ENCODE measurements at regions not wholly inside any gene's neighbourhood (a gene's known extent, or its start where the extent isn't known, plus 50 kb on each side); places are given as distances from the start of the nearest gene placed in this dataset.

DNA sequence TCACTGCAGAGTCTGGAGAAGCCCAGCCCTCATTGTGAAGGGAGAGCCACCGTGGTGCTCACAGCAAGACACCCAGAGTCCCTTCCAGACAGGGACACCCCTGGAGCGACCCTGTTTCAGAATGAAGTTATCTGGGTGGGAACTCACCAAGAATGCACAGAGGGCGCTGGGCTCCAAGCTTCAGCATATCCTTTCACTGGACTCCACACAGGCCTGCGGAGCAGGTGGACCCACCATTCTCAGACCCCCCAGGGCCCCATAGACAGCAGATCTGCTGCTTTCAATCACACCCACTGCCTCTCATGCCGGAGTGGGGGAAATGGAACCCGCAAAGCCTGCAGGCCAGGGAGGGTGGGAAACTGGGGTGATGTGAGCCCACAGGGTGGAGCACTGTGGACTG lies 87.8 kb downstream of the RRM2 start:
- Histone ChIP-seq H3K9me3 (no peaks in the 10 kb centered on the region), H3K4me1 (ENCODE audit: insufficient read depth) (no peaks in the 10 kb centered on the region), H3K27me3 (no peaks in the 10 kb centered on the region), H3K27ac (no peak overlapping the region), H3K36me3 (no peaks in the 10 kb centered on the region), H3K4me3 (no peak overlapping the region)
- no peak for DNase-seq
- WGBS, 3 donors, result 96% methylated on average over 6 of the region's 6 CpGs
- TF ChIP-seq, protein P1, sequence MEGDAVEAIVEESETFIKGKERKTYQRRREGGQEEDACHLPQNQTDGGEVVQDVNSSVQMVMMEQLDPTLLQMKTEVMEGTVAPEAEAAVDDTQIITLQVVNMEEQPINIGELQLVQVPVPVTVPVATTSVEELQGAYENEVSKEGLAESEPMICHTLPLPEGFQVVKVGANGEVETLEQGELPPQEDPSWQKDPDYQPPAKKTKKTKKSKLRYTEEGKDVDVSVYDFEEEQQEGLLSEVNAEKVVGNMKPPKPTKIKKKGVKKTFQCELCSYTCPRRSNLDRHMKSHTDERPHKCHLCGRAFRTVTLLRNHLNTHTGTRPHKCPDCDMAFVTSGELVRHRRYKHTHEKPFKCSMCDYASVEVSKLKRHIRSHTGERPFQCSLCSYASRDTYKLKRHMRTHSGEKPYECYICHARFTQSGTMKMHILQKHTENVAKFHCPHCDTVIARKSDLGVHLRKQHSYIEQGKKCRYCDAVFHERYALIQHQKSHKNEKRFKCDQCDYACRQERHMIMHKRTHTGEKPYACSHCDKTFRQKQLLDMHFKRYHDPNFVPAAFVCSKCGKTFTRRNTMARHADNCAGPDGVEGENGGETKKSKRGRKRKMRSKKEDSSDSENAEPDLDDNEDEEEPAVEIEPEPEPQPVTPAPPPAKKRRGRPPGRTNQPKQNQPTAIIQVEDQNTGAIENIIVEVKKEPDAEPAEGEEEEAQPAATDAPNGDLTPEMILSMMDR (IDR thresholded peaks at IDR 0.05), result no peak
- TF ChIP-seq EP300 (IDR thresholded peaks at IDR 0.05), result no peak
- TF ChIP-seq POLR2A (IDR thresholded peaks at IDR 0.05), result no peak
- intact Hi-C loops (cut with DNase I), result no loop called here

DNA sequence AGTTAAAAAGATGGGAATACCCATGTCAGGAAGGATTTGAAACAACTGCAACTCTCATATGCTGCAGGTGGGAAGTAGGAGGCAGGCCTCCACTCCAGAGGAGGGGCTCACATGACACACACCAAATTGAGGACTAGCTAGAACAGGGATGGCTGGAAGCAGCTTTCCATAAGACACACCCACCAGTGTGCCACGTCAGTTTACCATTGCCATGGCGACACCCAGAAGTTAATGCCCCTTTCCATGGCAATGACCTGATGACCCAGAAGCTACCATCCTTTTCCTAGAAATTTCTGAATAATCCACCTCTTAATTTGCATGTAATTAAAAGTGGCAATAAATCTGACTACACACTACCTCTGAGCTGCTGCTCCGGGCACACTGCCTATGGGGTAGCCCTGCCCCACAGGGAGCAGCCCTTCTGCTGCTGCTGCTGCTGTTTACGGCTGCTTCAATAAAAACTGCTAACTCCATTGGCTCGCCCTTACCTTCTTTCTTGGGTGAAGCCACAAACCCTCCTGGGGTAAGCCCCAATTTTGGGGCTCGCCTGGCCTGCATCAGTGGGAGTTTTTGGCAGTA lies 89.4 kb downstream of the RRM2 start:
- H3K36me3 ChIP-seq, result no peaks in the 10 kb centered on the region
- intact Hi-C loops (cut with DNase I), result no loop called here
- no peaks in the 10 kb centered on the region for H3K27me3 ChIP-seq
- H3K4me3 ChIP-seq, result no peak overlapping the region
- no peak overlapping the region for H3K27ac ChIP-seq
- 92 to 96% (median 95%) methylated on average over 6 of the region's 6 CpGs for WGBS, 3 donors
- H3K9me3 ChIP-seq, result no peaks in the 10 kb centered on the region
- no peak for DNase-seq
- no peaks in the 10 kb centered on the region for H3K4me1 ChIP-seq (ENCODE audit: insufficient read depth)
- TF ChIP-seq, protein P1 (IDR thresholded peaks at IDR 0.05), result no peak
- TF ChIP-seq EP300 (IDR thresholded peaks at IDR 0.05) (no peak), POLR2A (IDR thresholded peaks at IDR 0.05) (no peak)

DNA sequence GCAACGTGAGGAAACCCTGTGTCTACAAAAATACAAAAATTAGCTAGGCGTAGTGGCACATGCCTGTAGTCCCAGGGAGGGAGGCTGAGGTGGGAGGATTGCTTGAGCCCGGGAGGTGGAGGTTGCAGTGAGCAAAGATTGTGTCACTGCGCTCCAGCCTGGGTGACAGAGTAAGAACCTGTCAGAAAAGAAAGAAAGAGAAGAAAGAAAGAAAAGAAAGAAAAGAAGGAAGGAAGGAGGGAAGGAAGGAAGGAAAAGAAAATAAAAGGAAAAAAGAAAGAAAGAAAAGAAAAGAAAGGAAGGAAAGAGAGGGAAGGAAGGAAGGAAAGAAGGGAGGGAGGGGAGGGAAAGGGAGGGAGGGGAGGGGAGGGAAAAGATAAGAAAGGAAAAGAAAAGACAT lies 89.9 kb upstream of the HPCAL1 start:
- Histone ChIP-seq H3K9me3 (no peaks in the 10 kb centered on the region), H3K27ac (no peak overlapping the region), H3K27me3 (no peaks in the 10 kb centered on the region), H3K4me1 (ENCODE audit: insufficient read depth) (no peaks in the 10 kb centered on the region), H3K36me3 (no peaks in the 10 kb centered on the region), H3K4me3 (no peak overlapping the region)
- DNase-seq, result no peak
- TF ChIP-seq, protein P1 (IDR thresholded peaks at IDR 0.05), result no peak
- TF ChIP-seq POLR2A (IDR thresholded peaks at IDR 0.05) (no peak), EP300 (IDR thresholded peaks at IDR 0.05) (no peak)
- 90 to 95% (median 91%) methylated on average over 4 of the region's 4 CpGs for WGBS, 3 donors
- intact Hi-C loops (cut with DNase I), result no loop called here

- intact Hi-C loops (cut with DNase I), result no loop called here
- H3K4me1 ChIP-seq (ENCODE audit: insufficient read depth), result no peaks in the 10 kb centered on the region
- no peak for TF ChIP-seq EP300 (IDR thresholded peaks at IDR 0.05)
- TF ChIP-seq, protein P1 (IDR thresholded peaks at IDR 0.05), result no peak
- no peak for TF ChIP-seq POLR2A (IDR thresholded peaks at IDR 0.05)
Measured at GRCh38 chr2:10214179-10214578, 88.5 kb upstream of the HPCAL1 start.

More at GRCh38 chr2:10214179-10214578, 88.5 kb upstream of the HPCAL1 start:
- no peaks in the 10 kb centered on the region for H3K36me3 ChIP-seq
- no peaks in the 10 kb centered on the region for H3K9me3 ChIP-seq
- H3K27ac ChIP-seq, result no peak overlapping the region
- no peak for DNase-seq
- no peak overlapping the region for H3K4me3 ChIP-seq
- 81 to 91% (median 89%) methylated on average over 8 of the region's 8 CpGs for WGBS, 3 donors
- H3K27me3 ChIP-seq, result no peaks in the 10 kb centered on the region

Data from ovary (tissue), 7 donors.